ENCODE measurements at regions not wholly inside any gene's neighbourhood (a gene's known extent, or its start where the extent isn't known, plus 50 kb on each side); places are given as distances from the start of the nearest gene placed in this dataset.

DNA sequence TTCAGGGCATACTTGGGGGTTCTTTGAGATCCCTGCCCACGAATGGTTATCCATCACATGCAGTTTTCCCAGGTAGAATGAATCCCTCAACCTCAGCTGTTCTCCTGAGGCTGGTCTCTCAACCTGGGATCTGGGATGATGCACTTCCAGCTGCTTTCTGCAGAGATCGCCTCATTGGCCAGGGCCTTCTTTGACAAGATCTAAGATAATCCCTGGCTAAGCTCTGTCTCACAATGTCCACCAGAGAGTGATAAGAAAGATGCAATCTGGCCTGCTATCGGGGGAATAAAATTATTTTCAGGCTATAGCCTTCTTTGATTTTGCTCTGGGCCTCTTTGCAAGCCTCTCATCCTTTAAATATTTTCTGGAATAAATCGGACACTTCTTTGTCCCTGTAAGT lies 1021.1 kb downstream of the EFNB2 start:
- ChIA-PET POLR2A (no interaction called here), CTCF (no interaction called here)
- TF ChIP-seq, protein P1, sequence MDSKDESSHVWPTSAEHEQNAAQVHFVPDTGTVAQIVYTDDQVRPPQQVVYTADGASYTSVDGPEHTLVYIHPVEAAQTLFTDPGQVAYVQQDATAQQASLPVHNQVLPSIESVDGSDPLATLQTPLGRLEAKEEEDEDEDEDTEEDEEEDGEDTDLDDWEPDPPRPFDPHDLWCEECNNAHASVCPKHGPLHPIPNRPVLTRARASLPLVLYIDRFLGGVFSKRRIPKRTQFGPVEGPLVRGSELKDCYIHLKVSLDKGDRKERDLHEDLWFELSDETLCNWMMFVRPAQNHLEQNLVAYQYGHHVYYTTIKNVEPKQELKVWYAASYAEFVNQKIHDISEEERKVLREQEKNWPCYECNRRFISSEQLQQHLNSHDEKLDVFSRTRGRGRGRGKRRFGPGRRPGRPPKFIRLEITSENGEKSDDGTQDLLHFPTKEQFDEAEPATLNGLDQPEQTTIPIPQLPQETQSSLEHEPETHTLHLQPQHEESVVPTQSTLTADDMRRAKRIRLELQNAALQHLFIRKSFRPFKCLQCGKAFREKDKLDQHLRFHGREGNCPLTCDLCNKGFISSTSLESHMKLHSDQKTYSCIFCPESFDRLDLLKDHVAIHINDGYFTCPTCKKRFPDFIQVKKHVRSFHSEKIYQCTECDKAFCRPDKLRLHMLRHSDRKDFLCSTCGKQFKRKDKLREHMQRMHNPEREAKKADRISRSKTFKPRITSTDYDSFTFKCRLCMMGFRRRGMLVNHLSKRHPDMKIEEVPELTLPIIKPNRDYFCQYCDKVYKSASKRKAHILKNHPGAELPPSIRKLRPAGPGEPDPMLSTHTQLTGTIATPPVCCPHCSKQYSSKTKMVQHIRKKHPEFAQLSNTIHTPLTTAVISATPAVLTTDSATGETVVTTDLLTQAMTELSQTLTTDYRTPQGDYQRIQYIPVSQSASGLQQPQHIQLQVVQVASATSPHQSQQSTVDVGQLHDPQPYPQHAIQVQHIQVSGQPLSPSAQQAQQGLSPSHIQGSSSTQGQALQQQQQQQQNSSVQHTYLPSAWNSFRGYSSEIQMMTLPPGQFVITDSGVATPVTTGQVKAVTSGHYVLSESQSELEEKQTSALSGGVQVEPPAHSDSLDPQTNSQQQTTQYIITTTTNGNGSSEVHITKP (tag by site-specific recombination; IDR thresholded peaks at IDR 0.05) = no peak
- TF ChIP-seq, protein P2, sequence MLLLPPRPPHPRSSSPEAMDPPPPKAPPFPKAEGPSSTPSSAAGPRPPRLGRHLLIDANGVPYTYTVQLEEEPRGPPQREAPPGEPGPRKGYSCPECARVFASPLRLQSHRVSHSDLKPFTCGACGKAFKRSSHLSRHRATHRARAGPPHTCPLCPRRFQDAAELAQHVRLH (tag by site-specific recombination; IDR thresholded peaks at IDR 0.05) = no peak
- TF ChIP-seq SCRT2 (tag by site-specific recombination; IDR thresholded peaks at IDR 0.05) = no peak
- no peak for TF ChIP-seq ZNF157 (tag by site-specific recombination; IDR thresholded peaks at IDR 0.05)
- no peak for TF ChIP-seq ZNF133 (tag by site-specific recombination; IDR thresholded peaks at IDR 0.05)
- TF ChIP-seq ZNF558 (tag by site-specific recombination; IDR thresholded peaks at IDR 0.05) = no peak
- no peak for TF ChIP-seq PRDM1 (tag by site-specific recombination; IDR thresholded peaks at IDR 0.05)
- TF ChIP-seq, protein P3, sequence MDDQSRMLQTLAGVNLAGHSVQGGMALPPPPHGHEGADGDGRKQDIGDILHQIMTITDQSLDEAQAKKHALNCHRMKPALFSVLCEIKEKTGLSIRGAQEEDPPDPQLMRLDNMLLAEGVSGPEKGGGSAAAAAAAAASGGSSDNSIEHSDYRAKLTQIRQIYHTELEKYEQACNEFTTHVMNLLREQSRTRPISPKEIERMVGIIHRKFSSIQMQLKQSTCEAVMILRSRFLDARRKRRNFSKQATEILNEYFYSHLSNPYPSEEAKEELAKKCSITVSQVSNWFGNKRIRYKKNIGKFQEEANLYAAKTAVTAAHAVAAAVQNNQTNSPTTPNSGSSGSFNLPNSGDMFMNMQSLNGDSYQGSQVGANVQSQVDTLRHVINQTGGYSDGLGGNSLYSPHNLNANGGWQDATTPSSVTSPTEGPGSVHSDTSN (CRISPR knock-in tag; IDR thresholded peaks at IDR 0.05) = no peak
- TF ChIP-seq, protein P4, sequence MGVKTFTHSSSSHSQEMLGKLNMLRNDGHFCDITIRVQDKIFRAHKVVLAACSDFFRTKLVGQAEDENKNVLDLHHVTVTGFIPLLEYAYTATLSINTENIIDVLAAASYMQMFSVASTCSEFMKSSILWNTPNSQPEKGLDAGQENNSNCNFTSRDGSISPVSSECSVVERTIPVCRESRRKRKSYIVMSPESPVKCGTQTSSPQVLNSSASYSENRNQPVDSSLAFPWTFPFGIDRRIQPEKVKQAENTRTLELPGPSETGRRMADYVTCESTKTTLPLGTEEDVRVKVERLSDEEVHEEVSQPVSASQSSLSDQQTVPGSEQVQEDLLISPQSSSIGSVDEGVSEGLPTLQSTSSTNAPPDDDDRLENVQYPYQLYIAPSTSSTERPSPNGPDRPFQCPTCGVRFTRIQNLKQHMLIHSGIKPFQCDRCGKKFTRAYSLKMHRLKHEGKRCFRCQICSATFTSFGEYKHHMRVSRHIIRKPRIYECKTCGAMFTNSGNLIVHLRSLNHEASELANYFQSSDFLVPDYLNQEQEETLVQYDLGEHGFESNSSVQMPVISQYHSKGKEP (tag by site-specific recombination; IDR thresholded peaks at IDR 0.05) = no peak
- no peak for TF ChIP-seq ZNF175 (tag by site-specific recombination; IDR thresholded peaks at IDR 0.05)
- H3K27ac ChIP-seq (ENCODE audit: extremely low read depth, low read depth, low read length) = no peak overlapping the region
- no peaks in the 10 kb centered on the region for H3K9me3 ChIP-seq (ENCODE audit: control insufficient read depth, insufficient read depth, low read depth, low read length)
- no peaks in the 10 kb centered on the region for H3K36me3 ChIP-seq (ENCODE audit: control insufficient read depth in 2 of 2, insufficient read depth in 1 of 2, low read length in 2 of 2)
- no peak overlapping the region for H3K4me3 ChIP-seq (ENCODE audit: low read depth, low read length)
- H3K4me1 ChIP-seq (ENCODE audit: control insufficient read depth, insufficient read depth, low read length) = no peaks in the 10 kb centered on the region

DNA sequence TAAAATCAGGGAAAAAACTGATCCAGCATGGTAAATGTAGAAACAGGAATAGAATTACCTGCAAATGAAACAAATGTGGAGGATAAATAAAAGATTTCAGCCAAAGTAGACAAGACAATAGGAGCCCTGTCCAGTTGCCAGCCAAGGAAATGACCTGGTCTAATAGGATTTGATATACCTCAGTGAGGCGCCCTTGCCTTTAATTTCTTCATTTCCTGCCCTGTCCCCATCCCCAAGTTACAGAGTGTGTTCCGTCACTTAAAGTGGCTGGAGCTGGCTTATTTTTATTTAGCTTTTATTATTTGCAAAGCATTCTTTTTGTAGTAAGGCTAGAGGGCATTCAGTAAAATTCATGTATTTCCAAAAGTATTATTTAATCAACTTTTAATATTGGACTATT lies 1022.0 kb downstream of the EFNB2 start:
- H3K4me1 ChIP-seq (ENCODE audit: control insufficient read depth, insufficient read depth, low read length) = no peaks in the 10 kb centered on the region

More for the DNA sequence above, 1022.0 kb downstream of the EFNB2 start:
- Histone ChIP-seq H3K36me3 (ENCODE audit: control insufficient read depth in 2 of 2, insufficient read depth in 1 of 2, low read length in 2 of 2) (no peaks in the 10 kb centered on the region), H3K9me3 (ENCODE audit: control insufficient read depth, insufficient read depth, low read depth, low read length) (no peaks in the 10 kb centered on the region), H3K4me3 (ENCODE audit: low read depth, low read length) (no peak overlapping the region), H3K27ac (ENCODE audit: extremely low read depth, low read depth, low read length) (no peak overlapping the region)
- POLR2A ChIA-PET = no interaction called here
- CTCF ChIA-PET = no interaction called here
- TF ChIP-seq ZNF501 (tag by site-specific recombination; IDR thresholded peaks at IDR 0.05) (no peak), ZSCAN30 (tag by site-specific recombination; IDR thresholded peaks at IDR 0.05) (no peak), TRIM28 (IDR thresholded peaks at IDR 0.05; ENCODE audit: borderline replicate concordance, low read length) (no peak), KLF1 (tag by site-specific recombination; IDR thresholded peaks at IDR 0.05) (no peak), ZNF621 (tag by site-specific recombination; IDR thresholded peaks at IDR 0.05) (no peak)
- TF ChIP-seq, protein P2 (tag by site-specific recombination; IDR thresholded peaks at IDR 0.05) = no peak
- TF ChIP-seq, protein P5, sequence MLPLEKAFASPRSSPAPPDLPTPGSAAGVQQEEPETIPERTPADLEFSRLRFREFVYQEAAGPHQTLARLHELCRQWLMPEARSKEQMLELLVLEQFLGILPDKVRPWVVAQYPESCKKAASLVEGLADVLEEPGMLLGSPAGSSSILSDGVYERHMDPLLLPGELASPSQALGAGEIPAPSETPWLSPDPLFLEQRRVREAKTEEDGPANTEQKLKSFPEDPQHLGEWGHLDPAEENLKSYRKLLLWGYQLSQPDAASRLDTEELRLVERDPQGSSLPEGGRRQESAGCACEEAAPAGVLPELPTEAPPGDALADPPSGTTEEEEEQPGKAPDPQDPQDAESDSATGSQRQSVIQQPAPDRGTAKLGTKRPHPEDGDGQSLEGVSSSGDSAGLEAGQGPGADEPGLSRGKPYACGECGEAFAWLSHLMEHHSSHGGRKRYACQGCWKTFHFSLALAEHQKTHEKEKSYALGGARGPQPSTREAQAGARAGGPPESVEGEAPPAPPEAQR (tag by site-specific recombination; IDR thresholded peaks at IDR 0.05) = no peak
